GM12878 (cell line): ENCODE measurements at regions not wholly inside any gene's neighbourhood (a gene's known extent, or its start where the extent isn't known, plus 50 kb on each side); places are given as distances from the start of the nearest gene placed in this dataset.

Source experiments
- ATAC-seq: fragments of 200-7000 bp; cut with Tn5 transposase; 3 replicates; pipeline ENCODE4 v1.9.1; 2020; ENCODE audit warnings: mild to moderate bottlenecking, moderate library complexity
- BruUV-seq: library from RNA; stranded (reverse); fragments of 400-500 nt; replicated peaks from 2 replicates; lab custom pipeline; 2021; lab: Mats Ljungman, UMichigan
- CTCF ChIA-PET: fragments of 300-600 bp; sonication (Branson Sonifier 250); formaldehyde crosslinking; extraction: SDS; loops from one replicate; lab custom pipeline; 2021; ENCODE audit warnings: inconsistent platforms; lab: Yijun Ruan, JAX
- POLR2A ChIA-PET: fragments of 350-600 bp; formaldehyde crosslinking; extraction: SDS; loops from one replicate; lab custom pipeline; 2021; ENCODE audit warnings: inconsistent platforms; lab: Charles Lee
- RAD21 ChIA-PET: fragments of 300-600 bp; sonication (Branson Sonifier 250); formaldehyde crosslinking; loops from one replicate; lab custom pipeline; 2023; ENCODE audit warnings: antibody characterized with exemption; ENCODE audit not compliant: unreplicated experiment; lab: Charles Lee
- SMC1A ChIA-PET: fragments of 300-600 bp; sonication (Branson Sonifier 250); formaldehyde crosslinking; loops from one replicate; lab custom pipeline; 2023; ENCODE audit not compliant: unreplicated experiment, uncharacterized antibody; lab: Charles Lee
- DNase-seq: peaks from one replicate; pipeline ENCODE4 v3.0.0-alpha.2; 2011; ENCODE audit warnings: low read depth, low spot score
- FAIRE-seq: peaks from 3 replicates; lab custom pipeline; 2011; peaks lifted over from hg19 to GRCh38; lab: Jason Lieb, UNC
- H2AFZ ChIP-seq: 2 replicates; pipeline ENCODE4 v1.6.0; 2011; ENCODE audit warnings: low read depth, low read length, control low read depth; ENCODE audit not compliant: control insufficient read depth
- H3K27ac ChIP-seq: 2 replicates; pipeline ENCODE4 v1.5.1; 2011; ENCODE audit warnings: control low read depth; ENCODE audit not compliant: control insufficient read depth, insufficient read depth
- H3K27me3 ChIP-seq, 2 experiments: replicated peaks in 1 of 2; 2 replicates each; pipeline versions ENCODE4 v1.6.0 to v1.6.1; 2011; ENCODE audit warnings: low read length in 1 of 2; ENCODE audit not compliant: control insufficient read depth in 2 of 2, insufficient read depth in 2 of 2
- H3K36me3 ChIP-seq, 2 experiments: 2 replicates each; pipeline ENCODE4 v1.5.1; 2011; ENCODE audit warnings: low read length in 1 of 2; ENCODE audit not compliant: control insufficient read depth in 2 of 2, insufficient read depth in 2 of 2
- H3K4me1 ChIP-seq: 2 replicates; pipeline ENCODE4 v1.6.1; 2011; ENCODE audit warnings: mild to moderate bottlenecking, low read length, moderate library complexity, mixed read lengths; ENCODE audit not compliant: control insufficient read depth, insufficient read depth
- H3K4me2 ChIP-seq: 2 replicates; pipeline ENCODE4 v1.6.0; 2011; ENCODE audit warnings: control low read depth; ENCODE audit not compliant: control insufficient read depth, insufficient read depth
- H3K4me3 ChIP-seq: fragments of 200-600 bp; sonication (generic); 2 replicates; pipeline ENCODE4 v1.5.1; 2016
- H3K79me2 ChIP-seq: 2 replicates; pipeline ENCODE4 v1.6.0; 2011; ENCODE audit warnings: low read length; ENCODE audit not compliant: control insufficient read depth, insufficient read depth
- H3K9ac ChIP-seq: 2 replicates; pipeline ENCODE4 v1.8.0; 2011; ENCODE audit warnings: low read length, control low read depth, mixed read lengths; ENCODE audit not compliant: control insufficient read depth, insufficient read depth
- H3K9me3 ChIP-seq: replicated peaks from 3 replicates; pipeline ENCODE4 v1.5.1; 2011; ENCODE audit warnings: mild to moderate bottlenecking, low read length; ENCODE audit not compliant: control insufficient read depth, insufficient read depth
- H4K20me1 ChIP-seq: 2 replicates; pipeline ENCODE4 v1.6.0; 2011; ENCODE audit not compliant: control insufficient read depth, insufficient read depth
- BHLHE40 ChIP-seq, 2 experiments: fragments of 450-650 bp in 1 of 2; IDR thresholded peaks; 2 replicates each; pipeline ENCODE4 v1.6.1; 2011 to 2017; ENCODE audit warnings: low read depth in 2 of 2, borderline replicate concordance in 1 of 2, improper control_type of control experiment in 1 of 2, low read length in 1 of 2, mild to moderate bottlenecking in 1 of 2
- KLF5 ChIP-seq: fragments of 450-650 bp; IDR thresholded peaks from 2 replicates; pipeline ENCODE4 v1.6.1; 2014; ENCODE audit warnings: mild to moderate bottlenecking; ENCODE audit not compliant: partially characterized antibody
- SRF ChIP-seq, 2 experiments: IDR thresholded peaks; 2 replicates each; pipeline ENCODE4 v1.6.1; 2011; ENCODE audit warnings: low read depth in 2 of 2, low read length in 2 of 2, mild to moderate bottlenecking in 1 of 2, moderate library complexity in 1 of 2
- TCF12 ChIP-seq: IDR thresholded peaks from 2 replicates; pipeline ENCODE4 v1.6.1; 2011; ENCODE audit warnings: low read depth, mild to moderate bottlenecking, low read length
- WGBS: methylation state at CpG from one replicate; pipeline ENCODE4 v1.1.6; 2016; ENCODE audit warnings: low lambda C conversion rate; ENCODE audit not compliant: insufficient replicate concordance, insufficient coverage; ENCODE audit errors: missing lambda C conversion rate; 5-methylcytosine and 5-hydroxymethylcytosine counted together
- in situ Hi-C: fragments of 300-500 bp; cut with MboI; formaldehyde crosslinking; loops from 9 replicates; pipeline ENCODE4 v1.14.3; 2018; ENCODE audit warnings: mixed read lengths
- intact Hi-C: fragments of 100-400 bp; cut with micrococcal nuclease; formaldehyde crosslinking; loops from one replicate; pipeline ENCODE4 v1.14.2; 2022; ENCODE audit not compliant: unreplicated experiment
- TF ChIP-seq, protein P1 (sequence below): fragments of 450-650 bp; IDR thresholded peaks from 2 replicates; pipeline ENCODE4 v1.6.1; 2016; ENCODE audit warnings: mild to moderate bottlenecking, moderate library complexity, borderline replicate concordance
- TF ChIP-seq, protein P2 (sequence below): fragments of 150-350 bp; IDR thresholded peaks from 2 replicates; pipeline ENCODE4 v1.6.1; 2014; ENCODE audit warnings: mild to moderate bottlenecking, low read depth, low read length
- TF ChIP-seq, protein P3 (sequence below): IDR thresholded peaks from 2 replicates; pipeline ENCODE4 v1.6.1; 2012; ENCODE audit warnings: low read depth, low read length, improper control_type of control experiment

DNA sequence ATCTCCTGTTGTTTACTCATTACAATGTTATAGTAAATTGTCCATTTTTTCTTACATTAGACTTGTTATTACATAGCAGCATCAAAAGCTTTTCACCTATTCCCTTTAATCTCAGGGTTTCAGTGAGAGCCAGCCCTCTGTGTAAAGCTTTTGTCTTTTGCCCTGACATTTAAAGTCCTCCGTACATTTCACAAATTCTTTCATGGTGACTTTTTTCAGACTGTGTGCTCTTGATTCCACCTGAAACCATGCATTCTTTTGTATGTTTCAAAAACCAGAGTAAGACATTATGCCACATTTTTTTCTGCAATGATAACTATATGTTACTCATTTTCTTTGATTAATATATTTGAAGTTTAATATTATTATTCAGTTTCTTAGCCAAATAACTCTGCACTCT lies 781.4 kb upstream of the ROBO1 start:
- no peak overlapping the region for H3K4me3 ChIP-seq
- ChIA-PET CTCF (no interaction called here), RAD21 (no interaction called here), POLR2A (no interaction called here), SMC1A (no interaction called here)
- H3K4me2 ChIP-seq: no peak overlapping the region
- no peaks in the 10 kb centered on the region for H3K9me3 ChIP-seq
- H3K9ac ChIP-seq: no peak overlapping the region
- in situ Hi-C loops: no loop called here
- intact Hi-C loops: no loop called here
- no peak overlapping the region for H3K27ac ChIP-seq
- 0% methylated on average over 1 of the region's 1 CpG for WGBS
- H3K4me1 ChIP-seq: no peaks in the 10 kb centered on the region
- ATAC-seq (no peak), FAIRE-seq (no peak), DNase-seq (no peak)
- H3K27me3 ChIP-seq: no peaks in the 10 kb centered on the region
- H4K20me1 ChIP-seq: no peaks in the 10 kb centered on the region
- H3K36me3 ChIP-seq: no peaks in the 10 kb centered on the region
- BruUV-seq: no TSS peak
- no peak overlapping the region for H2AFZ ChIP-seq
- H3K79me2 ChIP-seq: no peaks in the 10 kb centered on the region
- TF ChIP-seq, protein P1, sequence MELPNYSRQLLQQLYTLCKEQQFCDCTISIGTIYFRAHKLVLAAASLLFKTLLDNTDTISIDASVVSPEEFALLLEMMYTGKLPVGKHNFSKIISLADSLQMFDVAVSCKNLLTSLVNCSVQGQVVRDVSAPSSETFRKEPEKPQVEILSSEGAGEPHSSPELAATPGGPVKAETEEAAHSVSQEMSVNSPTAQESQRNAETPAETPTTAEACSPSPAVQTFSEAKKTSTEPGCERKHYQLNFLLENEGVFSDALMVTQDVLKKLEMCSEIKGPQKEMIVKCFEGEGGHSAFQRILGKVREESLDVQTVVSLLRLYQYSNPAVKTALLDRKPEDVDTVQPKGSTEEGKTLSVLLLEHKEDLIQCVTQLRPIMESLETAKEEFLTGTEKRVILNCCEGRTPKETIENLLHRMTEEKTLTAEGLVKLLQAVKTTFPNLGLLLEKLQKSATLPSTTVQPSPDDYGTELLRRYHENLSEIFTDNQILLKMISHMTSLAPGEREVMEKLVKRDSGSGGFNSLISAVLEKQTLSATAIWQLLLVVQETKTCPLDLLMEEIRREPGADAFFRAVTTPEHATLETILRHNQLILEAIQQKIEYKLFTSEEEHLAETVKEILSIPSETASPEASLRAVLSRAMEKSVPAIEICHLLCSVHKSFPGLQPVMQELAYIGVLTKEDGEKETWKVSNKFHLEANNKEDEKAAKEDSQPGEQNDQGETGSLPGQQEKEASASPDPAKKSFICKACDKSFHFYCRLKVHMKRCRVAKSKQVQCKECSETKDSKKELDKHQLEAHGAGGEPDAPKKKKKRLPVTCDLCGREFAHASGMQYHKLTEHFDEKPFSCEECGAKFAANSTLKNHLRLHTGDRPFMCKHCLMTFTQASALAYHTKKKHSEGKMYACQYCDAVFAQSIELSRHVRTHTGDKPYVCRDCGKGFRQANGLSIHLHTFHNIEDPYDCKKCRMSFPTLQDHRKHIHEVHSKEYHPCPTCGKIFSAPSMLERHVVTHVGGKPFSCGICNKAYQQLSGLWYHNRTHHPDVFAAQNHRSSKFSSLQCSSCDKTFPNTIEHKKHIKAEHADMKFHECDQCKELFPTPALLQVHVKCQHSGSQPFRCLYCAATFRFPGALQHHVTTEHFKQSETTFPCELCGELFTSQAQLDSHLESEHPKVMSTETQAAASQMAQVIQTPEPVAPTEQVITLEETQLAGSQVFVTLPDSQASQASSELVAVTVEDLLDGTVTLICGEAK: no peak
- no peak for TF ChIP-seq SRF (IDR thresholded peaks at IDR 0.05; ENCODE audit: low read depth in 2 of 2, low read length in 2 of 2)
- TF ChIP-seq, protein P2, sequence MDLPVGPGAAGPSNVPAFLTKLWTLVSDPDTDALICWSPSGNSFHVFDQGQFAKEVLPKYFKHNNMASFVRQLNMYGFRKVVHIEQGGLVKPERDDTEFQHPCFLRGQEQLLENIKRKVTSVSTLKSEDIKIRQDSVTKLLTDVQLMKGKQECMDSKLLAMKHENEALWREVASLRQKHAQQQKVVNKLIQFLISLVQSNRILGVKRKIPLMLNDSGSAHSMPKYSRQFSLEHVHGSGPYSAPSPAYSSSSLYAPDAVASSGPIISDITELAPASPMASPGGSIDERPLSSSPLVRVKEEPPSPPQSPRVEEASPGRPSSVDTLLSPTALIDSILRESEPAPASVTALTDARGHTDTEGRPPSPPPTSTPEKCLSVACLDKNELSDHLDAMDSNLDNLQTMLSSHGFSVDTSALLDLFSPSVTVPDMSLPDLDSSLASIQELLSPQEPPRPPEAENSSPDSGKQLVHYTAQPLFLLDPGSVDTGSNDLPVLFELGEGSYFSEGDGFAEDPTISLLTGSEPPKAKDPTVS: no peak
- no peak for TF ChIP-seq BHLHE40 (IDR thresholded peaks at IDR 0.05; ENCODE audit: borderline replicate concordance in 1 of 2, low read depth in 2 of 2, low read length in 1 of 2)
- TF ChIP-seq, protein P3, sequence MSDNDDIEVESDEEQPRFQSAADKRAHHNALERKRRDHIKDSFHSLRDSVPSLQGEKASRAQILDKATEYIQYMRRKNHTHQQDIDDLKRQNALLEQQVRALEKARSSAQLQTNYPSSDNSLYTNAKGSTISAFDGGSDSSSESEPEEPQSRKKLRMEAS: no peak
- TF ChIP-seq KLF5: no peak
- no peak for TF ChIP-seq TCF12
